ENCODE measurements at regions not wholly inside any gene's neighbourhood (a gene's known extent, or its start where the extent isn't known, plus 50 kb on each side); places are given as distances from the start of the nearest gene placed in this dataset.

DNA sequence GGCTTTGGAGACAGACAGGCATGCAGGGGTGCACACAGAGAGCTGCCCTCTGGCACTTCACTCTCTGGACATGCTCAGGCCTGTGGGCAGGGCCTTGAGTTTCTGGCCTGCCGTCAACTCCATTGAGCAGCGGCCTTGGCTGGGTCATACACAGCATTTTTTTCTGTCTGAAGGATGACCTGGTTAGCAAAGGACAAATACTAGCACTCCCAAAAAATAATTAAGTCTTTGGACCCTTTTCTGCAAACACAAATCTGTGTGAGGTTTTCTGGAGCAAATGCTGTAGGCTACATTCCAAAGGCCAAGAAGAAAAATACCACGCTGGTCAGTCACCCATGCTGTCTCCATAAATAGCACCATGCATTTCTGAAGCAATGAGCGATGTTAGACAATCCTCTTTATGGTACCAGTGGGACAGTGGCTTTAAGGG, 124.7 kb upstream of the CTAGE1 start:
- TF ChIP-seq CTCF (IDR thresholded peaks at IDR 0.05; ENCODE audit: insufficient read depth, low read length) (no peak), GABPA (IDR thresholded peaks at IDR 0.05; ENCODE audit: low read depth) (no peak), POLR2AphosphoS5 (IDR thresholded peaks at IDR 0.05; ENCODE audit: low read depth) (no peak)

Measured in HL-60 (cell line).